Spleen (tissue), 7 donors: ENCODE measurements at regions not wholly inside any gene's neighbourhood (a gene's known extent, or its start where the extent isn't known, plus 50 kb on each side); places are given as distances from the start of the nearest gene placed in this dataset.

Source experiments
- CTCF ChIP-seq, 11 experiments: fragments of 200-600 bp in 7 of 11; fragments of 450-650 bp in 4 of 11; sonication (generic) in 4 of 11; IDR thresholded peaks in 8 of 11; conservative IDR thresholded peaks in 3 of 11; 1 replicate in 7 of 11; 2 replicates in 4 of 11; pipeline versions ENCODE4 v1.4.0 to v1.8.0; 2016 to 2021; ENCODE audit warnings: antibody characterized with exemption in 11 of 11, inconsistent platforms in 4 of 11, mild to moderate bottlenecking in 1 of 11
- POLR2A ChIP-seq, 3 donors: fragments of 450-650 bp; IDR thresholded peaks; one replicate each; pipeline ENCODE4 v1.5.1; 2017; ENCODE audit warnings: antibody characterized with exemption in 3 of 3, mild to moderate bottlenecking in 1 of 3
- donor health status: DM: no; HTN: no; CAD: no; lungs with moderate emphysema.
- donor health status: DM: no; HTN: no; CAD: no.
- donor health status: DM: no; HTN: no; CAD: no.

GRCh38 chr4:130238121-130238520 lies 1142.2 kb downstream of the C4orf33 start:
- TF ChIP-seq CTCF (IDR thresholded peaks at IDR 0.05 in 8 of 11, conservative IDR thresholded peaks at IDR 0.05 in 3 of 11) (no peak), POLR2A (IDR thresholded peaks at IDR 0.05) (no peak)
